Kidney glomerular epithelial cell (primary cell): ENCODE measurements at regions not wholly inside any gene's neighbourhood (a gene's known extent, or its start where the extent isn't known, plus 50 kb on each side); places are given as distances from the start of the nearest gene placed in this dataset.

Source experiments
- DNase-seq: peaks from one replicate; lab custom pipeline; 2025; lab: John Stamatoyannopoulos, UW

GRCh38 chr5:111582451-111582850, 70.1 kb upstream of the STARD4 start:
- DNase-seq: no peak

GRCh38 chr5:111580956-111581355, 68.6 kb upstream of the STARD4 start:
- DNase-seq: no peak

GRCh38 chr5:111574311-111574710, 62.0 kb upstream of the STARD4 start:
- no peak for DNase-seq

GRCh38 chr5:111572561-111572960, 60.2 kb upstream of the STARD4 start:
- DNase-seq: no peak

DNA sequence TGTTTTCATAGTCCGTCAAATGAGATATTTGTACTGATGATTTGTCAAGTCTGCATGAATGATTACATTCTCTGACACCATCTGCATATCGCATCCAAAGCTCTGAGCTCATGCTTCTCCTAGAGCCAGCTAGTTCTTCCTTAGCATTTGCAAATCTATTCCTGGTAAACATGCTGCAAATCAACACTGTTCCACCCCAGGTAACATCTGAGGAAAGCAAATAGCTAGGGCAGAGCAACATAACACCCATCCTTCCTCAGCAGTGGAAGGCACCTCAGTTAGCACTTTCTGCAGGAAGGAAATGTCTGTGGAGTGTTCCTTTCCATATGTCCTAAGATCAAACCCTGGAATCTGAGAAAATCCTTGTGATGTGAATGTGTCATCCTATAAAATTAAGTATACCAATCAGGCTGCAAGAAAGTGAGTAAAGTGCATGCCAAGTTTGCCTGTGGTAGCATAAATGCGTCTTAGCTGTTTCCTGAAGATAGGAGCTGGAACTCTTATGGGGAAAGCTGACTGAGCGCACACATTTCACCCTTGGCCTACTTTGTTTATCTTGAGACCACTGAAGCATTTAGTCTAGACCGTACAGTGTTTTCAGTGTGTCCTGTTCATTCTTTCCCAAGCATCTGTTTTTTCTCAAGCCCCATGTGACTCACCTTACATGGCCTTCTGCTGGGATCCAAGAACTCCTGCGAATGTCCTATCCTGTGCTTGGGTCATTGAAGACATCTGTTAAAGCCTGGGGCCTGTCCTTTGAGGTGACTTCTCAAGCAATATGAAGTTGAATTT, 50.9 kb upstream of the STARD4 start:
- peak; percentile 97 for DNase-seq

DNA sequence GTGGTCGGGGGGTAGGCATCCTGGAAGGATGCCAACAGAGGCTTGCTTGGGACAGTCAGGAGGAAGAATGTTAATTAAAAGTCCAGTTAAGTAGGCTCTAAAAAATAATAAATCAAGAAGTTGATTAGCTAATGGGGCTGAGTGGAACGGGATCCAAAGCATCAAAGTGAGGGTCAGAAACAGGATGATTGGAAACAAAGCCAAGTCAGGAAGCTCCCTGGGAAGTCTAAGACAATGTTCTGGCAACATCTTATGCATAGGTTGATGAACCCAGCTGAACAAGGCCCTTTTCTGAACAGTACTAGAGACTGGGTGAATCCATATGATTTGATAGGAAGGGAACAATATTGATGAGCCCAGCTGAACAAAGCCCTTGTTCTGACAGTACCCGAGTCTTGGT, 50.2 kb upstream of the STARD4 start:
- DNase-seq: no peak
